PC-3 (cell line): ENCODE measurements at regions not wholly inside any gene's neighbourhood (a gene's known extent, or its start where the extent isn't known, plus 50 kb on each side); places are given as distances from the start of the nearest gene placed in this dataset.
"Not testable (repeated sequence)": the region's sequence is repeated elsewhere in the genome, so short reads cannot be mapped to it uniquely, and the experiment has no call there.

Experiments used
- ATAC-seq: fragments of 200-7000 bp; cut with Tn5 transposase; 2 replicates; pipeline ENCODE4 v1.9.1; 2020; ENCODE audit warnings: mild to moderate bottlenecking, moderate library complexity
- BruUV-seq: library from RNA; stranded (reverse); fragments of 400-500 nt; replicated peaks from 2 replicates; lab custom pipeline; 2021; lab: Mats Ljungman, UMichigan
- CTCF ChIA-PET: fragments of 300-600 bp; sonication (Branson Sonifier 250); formaldehyde crosslinking; loops from one replicate; lab custom pipeline; 2022; ENCODE audit warnings: antibody characterized with exemption; lab: Charles Lee
- POLR2A ChIA-PET: fragments of 300-600 bp; sonication (Branson Sonifier 250); formaldehyde crosslinking; loops from one replicate; lab custom pipeline; 2022; ENCODE audit warnings: antibody characterized with exemption; ENCODE audit not compliant: unreplicated experiment; lab: Charles Lee
- DNase-seq: peaks from one replicate; pipeline ENCODE4 v3.0.0-alpha.2; 2015
- H2AFZ ChIP-seq: fragments of 300-600 bp; sonication (generic); 2 replicates; pipeline ENCODE4 v1.6.0; 2016; ENCODE audit warnings: antibody characterized with exemption, low read length
- H3F3A ChIP-seq: fragments of 300-600 bp; sonication (generic); one replicate; pipeline ENCODE4 v1.6.0; 2017; ENCODE audit warnings: antibody characterized with exemption, low read length, control low read depth, mild to moderate bottlenecking; ENCODE audit not compliant: unreplicated experiment
- H3K27ac ChIP-seq: fragments of 300-600 bp; sonication (generic); 2 replicates; pipeline ENCODE4 v1.5.1; 2016; ENCODE audit warnings: mild to moderate bottlenecking, low read length
- H3K27me3 ChIP-seq: fragments of 300-600 bp; sonication (generic); 2 replicates; pipeline ENCODE4 v1.6.1; 2016; ENCODE audit warnings: low read length, mixed read lengths
- H3K36me3 ChIP-seq: fragments of 300-600 bp; sonication (generic); 2 replicates; pipeline ENCODE4 v1.6.1; 2016; ENCODE audit warnings: low read depth, mixed run types, low read length, mixed read lengths
- H3K4me1 ChIP-seq: fragments of 300-600 bp; sonication (generic); 2 replicates; pipeline ENCODE4 v1.5.1; 2016; ENCODE audit warnings: low read length; ENCODE audit not compliant: insufficient read depth
- H3K4me2 ChIP-seq: fragments of 300-600 bp; sonication (generic); 2 replicates; pipeline ENCODE4 v1.6.0; 2016; ENCODE audit warnings: low read length
- H3K4me3 ChIP-seq: fragments of 300-600 bp; sonication (generic); 2 replicates; pipeline ENCODE4 v1.5.1; 2016; ENCODE audit warnings: mild to moderate bottlenecking, low read length, mixed read lengths
- H3K79me2 ChIP-seq: fragments of 300-600 bp; sonication (generic); 2 replicates; pipeline ENCODE4 v1.6.1; 2017; ENCODE audit warnings: low read length, mixed read lengths
- H3K9ac ChIP-seq: fragments of 300-600 bp; sonication (generic); 2 replicates; pipeline ENCODE4 v1.6.0; 2016; ENCODE audit warnings: mild to moderate bottlenecking, low read length
- H3K9me2 ChIP-seq: fragments of 300-600 bp; sonication (generic); replicated peaks from 2 replicates; pipeline ENCODE4 v1.6.1; 2016; ENCODE audit warnings: mixed run types, low read length, mixed read lengths
- H3K9me3 ChIP-seq: fragments of 300-600 bp; sonication (generic); 2 replicates; pipeline ENCODE4 v1.6.1; 2016; ENCODE audit warnings: low read length, mixed read lengths
- H4K20me1 ChIP-seq: fragments of 300-600 bp; sonication (generic); 2 replicates; pipeline ENCODE4 v1.6.1; 2016; ENCODE audit warnings: low read length, mixed read lengths
- intact Hi-C: fragments of 100-400 bp; cut with micrococcal nuclease; formaldehyde crosslinking; loops from 2 replicates; pipeline ENCODE4 v1.9.0; 2023

DNA sequence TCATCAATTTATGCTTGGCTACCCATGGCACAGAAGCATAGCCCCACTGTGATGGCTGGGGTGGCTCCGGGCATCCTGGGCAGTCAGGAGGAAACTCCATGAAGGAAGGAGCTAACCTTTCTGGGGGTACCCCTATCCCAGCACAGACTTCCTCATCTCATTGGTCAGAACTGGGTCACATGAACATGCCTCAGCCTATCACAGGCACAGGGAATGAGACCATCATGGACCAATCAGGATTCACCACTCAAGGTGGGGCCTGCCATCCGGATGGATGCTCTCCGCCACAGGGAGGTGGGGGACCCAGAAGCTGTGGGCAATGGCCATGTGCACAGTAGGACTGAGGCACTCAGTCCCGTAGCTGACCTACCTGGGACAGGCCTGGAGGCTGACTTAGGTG is 75.9 kb upstream of the SPDYE9 start:
- H3K27me3 ChIP-seq, DNase-seq, H3K9ac ChIP-seq, H3F3A ChIP-seq, BruUV-seq, H3K9me3 ChIP-seq, H3K27ac ChIP-seq, H2AFZ ChIP-seq, H3K36me3 ChIP-seq, H3K79me2 ChIP-seq, H3K9me2 ChIP-seq, CTCF ChIA-PET, H3K4me3 ChIP-seq, intact Hi-C loops, POLR2A ChIA-PET, H4K20me1 ChIP-seq, H3K4me1 ChIP-seq, H3K4me2 ChIP-seq, ATAC-seq: not testable (repeated sequence)

- H3K36me3 ChIP-seq, intact Hi-C loops, H3K9me2 ChIP-seq, POLR2A ChIA-PET, ATAC-seq, H4K20me1 ChIP-seq, H3F3A ChIP-seq, H3K9me3 ChIP-seq, DNase-seq, H3K4me3 ChIP-seq, H3K27me3 ChIP-seq, H3K79me2 ChIP-seq, H3K4me2 ChIP-seq, H3K27ac ChIP-seq, H3K9ac ChIP-seq, BruUV-seq, H2AFZ ChIP-seq, H3K4me1 ChIP-seq, CTCF ChIA-PET: not testable (repeated sequence)
Measured at GRCh38 chr7:73157169-73157661, 71.4 kb upstream of the SPDYE9 start.

DNA sequence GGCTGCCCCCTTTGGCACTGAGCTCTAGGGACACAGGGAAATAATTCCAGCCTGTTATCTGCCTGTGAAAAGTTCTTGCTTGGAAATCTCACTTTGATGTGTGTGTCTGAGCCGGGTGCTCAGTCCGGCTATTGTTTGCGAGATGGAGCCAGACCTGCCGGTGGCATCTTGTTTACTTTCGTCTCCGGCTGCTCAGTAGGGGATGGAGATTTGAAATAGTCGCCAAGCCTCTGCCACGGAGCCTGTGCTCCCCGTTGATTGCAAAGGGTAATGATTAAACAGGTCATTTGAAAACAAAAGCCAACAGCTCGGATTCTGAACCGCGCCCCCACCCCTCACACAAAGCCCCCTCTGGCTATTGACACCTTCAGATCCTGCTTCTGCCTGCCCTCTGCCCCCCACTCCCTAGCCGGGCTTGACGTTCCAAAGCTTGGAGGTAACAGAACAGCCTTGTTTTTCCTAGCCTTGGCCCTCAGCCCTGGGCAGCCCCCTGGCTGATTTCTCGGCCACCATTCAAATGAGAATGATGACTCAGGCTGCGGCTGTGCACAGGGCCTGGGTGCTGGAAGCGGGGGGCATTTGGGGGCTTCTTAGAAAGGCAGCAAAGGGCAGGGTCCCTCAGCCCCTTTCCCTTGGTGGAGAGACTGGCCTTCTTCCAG is 70.8 kb upstream of the SPDYE9 start:
- intact Hi-C loops, DNase-seq, H3K79me2 ChIP-seq, H3K4me1 ChIP-seq, H3K36me3 ChIP-seq, H3K27me3 ChIP-seq, H3K27ac ChIP-seq, H3F3A ChIP-seq, H4K20me1 ChIP-seq, H3K9me2 ChIP-seq, H2AFZ ChIP-seq, POLR2A ChIA-PET, H3K9me3 ChIP-seq, CTCF ChIA-PET, H3K9ac ChIP-seq: not testable (repeated sequence)
- BruUV-seq: TSS peak; percentile 69
- peak; percentile 56 for ATAC-seq
- Histone ChIP-seq H3K4me3 (0 out of 2 replicates have a peak overlapping the region, but pooled peaks have one; percentile 55), H3K4me2 (peak overlapping the region; percentile 73)

GRCh38 chr7:73154586-73155038 is 68.8 kb upstream of the SPDYE9 start:
- POLR2A ChIA-PET, H4K20me1 ChIP-seq, H3K27ac ChIP-seq, H3K9me3 ChIP-seq, H3K9ac ChIP-seq, intact Hi-C loops, H3K27me3 ChIP-seq, H3K4me3 ChIP-seq, H3K79me2 ChIP-seq, CTCF ChIA-PET, H3K4me2 ChIP-seq, BruUV-seq, H3K4me1 ChIP-seq, H2AFZ ChIP-seq, H3K36me3 ChIP-seq, H3K9me2 ChIP-seq, H3F3A ChIP-seq: not testable (repeated sequence)
- DNase-seq: peak; percentile 50
- peak; percentile 84 for ATAC-seq

- H3K4me1 ChIP-seq, H3K9me2 ChIP-seq, POLR2A ChIA-PET, DNase-seq, H3K4me3 ChIP-seq, H3F3A ChIP-seq, H3K79me2 ChIP-seq, BruUV-seq, ATAC-seq, H3K4me2 ChIP-seq, H3K9me3 ChIP-seq, H4K20me1 ChIP-seq, H3K9ac ChIP-seq, intact Hi-C loops, CTCF ChIA-PET, H3K36me3 ChIP-seq, H3K27ac ChIP-seq, H2AFZ ChIP-seq, H3K27me3 ChIP-seq: not testable (repeated sequence)
Measured at GRCh38 chr7:73153921-73154585, 68.2 kb upstream of the SPDYE9 start.

- DNase-seq, POLR2A ChIA-PET, H3K27ac ChIP-seq, H3K4me2 ChIP-seq, H2AFZ ChIP-seq, H3K9me2 ChIP-seq, H3K27me3 ChIP-seq, H3K36me3 ChIP-seq, ATAC-seq, CTCF ChIA-PET, H4K20me1 ChIP-seq, H3K79me2 ChIP-seq, intact Hi-C loops, H3K4me3 ChIP-seq, H3K9ac ChIP-seq, H3F3A ChIP-seq, H3K4me1 ChIP-seq, BruUV-seq, H3K9me3 ChIP-seq: not testable (repeated sequence)
Measured at GRCh38 chr7:73148570-73148969, 62.7 kb upstream of the SPDYE9 start.
